ENCODE measurements at regions not wholly inside any gene's neighbourhood (a gene's known extent, or its start where the extent isn't known, plus 50 kb on each side); places are given as distances from the start of the nearest gene placed in this dataset.

GRCh38 chr12:91551242-91551641, 368.6 kb upstream of the DCN start:
- DNase-seq (ENCODE audit: low read depth in 2 of 2): no peak

DNA sequence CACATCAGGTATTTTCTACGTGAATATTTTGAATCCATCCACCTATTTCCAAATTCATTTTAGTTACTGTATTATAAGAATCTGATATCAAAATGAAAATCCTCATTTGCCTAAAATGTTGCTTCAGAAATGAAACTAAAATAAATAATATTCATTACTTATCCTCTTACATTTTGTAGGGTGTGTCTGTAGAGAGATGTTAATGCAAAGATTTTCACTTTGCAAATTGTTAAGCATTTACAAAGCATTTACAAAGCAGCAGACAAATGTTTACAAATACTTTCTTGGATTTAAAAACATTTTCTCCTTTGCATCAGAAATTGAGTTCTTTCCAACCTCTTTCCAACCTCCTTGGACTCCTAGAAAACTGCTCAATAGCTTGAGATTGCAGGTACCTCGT, 360.0 kb upstream of the DCN start:
- no peak for DNase-seq (ENCODE audit: low read depth in 2 of 2)

GRCh38 chr12:91542067-91542466, 359.4 kb upstream of the DCN start:
- DNase-seq (ENCODE audit: low read depth in 2 of 2): no peak

- DNase-seq (ENCODE audit: low read depth in 2 of 2): no peak
Observed at GRCh38 chr12:91538418-91538817, 355.8 kb upstream of the DCN start.

DNA sequence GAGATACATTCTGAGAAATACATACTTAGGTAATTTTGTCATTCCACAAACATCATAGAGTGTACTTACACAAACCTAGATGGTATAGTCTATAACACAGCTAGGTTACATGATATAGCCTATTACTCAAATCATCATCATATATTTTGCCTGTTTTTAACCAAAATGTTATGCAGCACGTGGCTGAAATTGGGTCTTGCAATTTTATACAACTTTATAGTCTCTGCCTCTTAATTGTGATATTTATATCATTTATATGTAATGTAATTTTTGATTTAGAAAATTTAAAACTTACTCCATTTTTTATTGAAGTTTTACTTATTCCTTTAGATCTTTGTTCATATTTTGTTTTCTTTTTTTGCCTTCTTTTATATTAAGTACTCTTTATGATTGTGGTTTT, 350.7 kb upstream of the DCN start:
- DNase-seq (ENCODE audit: low read depth in 2 of 2): no peak

GRCh38 chr12:91529829-91530228, 347.2 kb upstream of the DCN start:
- DNase-seq (ENCODE audit: low read depth in 2 of 2): no peak

GRCh38 chr12:91523831-91524230, 341.2 kb upstream of the DCN start:
- no peak for DNase-seq (ENCODE audit: low read depth in 2 of 2)

DNA sequence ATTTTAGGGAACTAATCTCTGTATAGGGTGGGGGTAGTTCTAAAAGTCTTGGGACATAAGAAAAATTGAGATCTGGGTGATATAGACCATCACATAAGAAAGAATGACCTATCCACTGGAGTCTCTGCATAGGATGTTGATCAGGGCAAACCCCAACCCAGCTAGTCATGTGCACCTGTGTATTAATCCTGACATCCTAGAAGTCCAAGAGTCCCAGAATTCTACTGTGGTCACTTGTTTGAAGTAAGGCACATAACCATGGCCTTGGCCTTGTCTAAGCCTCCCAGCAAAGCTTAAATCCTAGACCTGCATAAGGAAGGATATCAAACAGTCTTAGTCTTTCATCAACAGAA, 334.1 kb upstream of the DCN start:
- DNase-seq (ENCODE audit: low read depth in 2 of 2): no peak

DNA sequence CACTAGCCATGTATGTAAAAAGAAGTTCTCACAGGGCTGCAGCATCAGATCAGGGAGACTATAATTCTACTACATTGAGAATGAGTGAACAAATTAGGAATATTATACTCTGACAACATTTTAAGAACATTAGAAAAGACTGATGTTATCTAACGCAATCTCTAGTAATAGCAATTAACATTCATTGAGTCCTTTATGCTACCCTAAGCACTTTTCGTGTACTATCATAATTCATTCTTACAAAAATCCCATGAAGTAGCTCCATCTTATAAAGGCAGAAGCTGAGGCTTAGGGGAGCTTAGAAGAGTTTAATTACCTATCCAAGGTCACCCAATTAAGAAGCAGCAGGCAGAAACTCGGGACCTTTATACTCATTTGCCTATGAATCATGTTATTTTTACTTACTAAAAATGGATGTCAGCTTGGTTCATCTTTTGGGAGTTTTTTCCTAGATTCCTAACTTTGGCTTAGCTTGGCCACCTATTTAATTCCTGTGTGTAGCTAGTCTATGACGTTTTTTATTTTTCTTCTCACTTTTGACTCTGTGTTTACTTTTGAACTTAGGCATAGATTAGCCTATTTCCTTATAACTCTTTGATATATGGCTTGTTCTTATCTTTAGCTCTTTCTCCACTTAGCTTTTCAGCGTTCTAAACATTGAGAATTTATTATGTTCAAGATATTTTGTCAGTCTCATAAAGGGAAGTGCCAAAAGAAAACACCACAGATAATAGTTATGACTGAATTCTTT, 333.5 kb upstream of the DCN start:
- DNase-seq (ENCODE audit: low read depth in 2 of 2): no peak

DNA sequence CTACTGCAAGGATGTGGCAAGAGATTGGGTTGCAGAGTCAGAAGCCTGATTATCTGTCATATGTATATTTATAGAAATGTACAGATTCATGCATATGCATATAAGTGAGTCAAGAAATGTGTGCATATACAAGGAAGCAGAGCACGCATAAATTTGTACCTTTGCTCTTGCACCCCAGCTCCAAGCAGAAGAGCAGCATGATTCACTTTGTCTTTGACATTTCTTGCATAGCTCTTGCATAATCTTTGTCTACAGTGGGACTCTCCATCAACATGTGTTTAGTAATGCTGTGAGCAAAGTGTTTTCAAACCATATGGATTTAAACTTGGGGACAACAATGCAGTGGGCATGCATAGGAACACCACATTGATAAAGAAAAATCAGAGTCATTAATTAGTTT, 330.7 kb upstream of the DCN start:
- DNase-seq (ENCODE audit: low read depth in 2 of 2): no peak

DNA sequence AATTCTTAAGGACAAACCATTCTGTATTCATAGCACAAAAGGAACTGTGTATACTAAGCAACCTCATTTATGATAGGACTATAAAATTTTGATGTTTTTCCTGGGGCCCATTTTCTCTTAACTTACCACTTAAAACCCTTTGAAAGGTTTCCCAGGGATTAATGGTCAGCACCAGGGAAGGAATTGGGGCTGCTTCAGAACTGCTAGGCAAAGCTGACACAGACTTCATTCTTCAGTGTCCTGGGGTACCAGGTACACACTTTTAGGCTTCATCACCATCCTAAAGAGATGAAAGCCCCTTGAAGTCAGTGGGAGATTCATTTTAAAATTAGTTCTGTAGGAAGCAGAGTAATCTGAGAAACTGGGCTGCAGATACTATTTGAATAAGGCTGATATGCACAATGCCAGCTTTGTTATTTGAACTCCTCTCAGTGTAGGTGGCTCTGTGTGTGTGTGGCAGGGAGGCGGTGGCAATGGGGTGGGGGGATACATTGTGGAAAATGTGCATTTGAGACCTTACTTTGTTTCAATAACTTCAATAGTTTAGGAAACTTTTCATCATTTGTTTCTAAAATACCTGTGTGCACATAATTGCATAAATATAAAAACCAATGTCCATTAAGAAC, 329.3 kb upstream of the DCN start:
- no peak for DNase-seq (ENCODE audit: low read depth in 2 of 2)

GRCh38 chr12:91507754-91508153, 325.1 kb upstream of the DCN start:
- DNase-seq (ENCODE audit: low read depth in 2 of 2): no peak

GRCh38 chr12:91506452-91506851, 323.8 kb upstream of the DCN start:
- no peak for DNase-seq (ENCODE audit: low read depth in 2 of 2)

DNA sequence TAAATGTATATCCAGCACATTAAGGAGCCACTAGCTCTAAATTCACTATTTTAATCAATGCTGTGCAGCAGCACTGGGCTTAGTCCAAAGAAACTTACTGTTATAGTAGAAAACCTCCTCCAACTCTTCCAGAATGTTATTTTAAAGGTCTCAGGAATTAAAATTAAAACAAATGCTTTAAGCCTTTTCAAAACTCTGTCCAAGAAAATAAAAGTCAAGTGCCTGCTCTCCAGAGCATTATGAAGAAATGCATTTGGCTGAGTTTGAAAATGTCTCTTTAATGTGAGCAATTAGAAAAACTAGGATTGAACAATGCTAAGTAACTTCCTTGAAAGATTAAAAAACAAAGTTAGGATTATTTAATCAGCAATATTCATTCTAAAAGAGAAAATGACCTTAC, 322.4 kb upstream of the DCN start:
- DNase-seq (ENCODE audit: low read depth in 2 of 2): no peak

DNA sequence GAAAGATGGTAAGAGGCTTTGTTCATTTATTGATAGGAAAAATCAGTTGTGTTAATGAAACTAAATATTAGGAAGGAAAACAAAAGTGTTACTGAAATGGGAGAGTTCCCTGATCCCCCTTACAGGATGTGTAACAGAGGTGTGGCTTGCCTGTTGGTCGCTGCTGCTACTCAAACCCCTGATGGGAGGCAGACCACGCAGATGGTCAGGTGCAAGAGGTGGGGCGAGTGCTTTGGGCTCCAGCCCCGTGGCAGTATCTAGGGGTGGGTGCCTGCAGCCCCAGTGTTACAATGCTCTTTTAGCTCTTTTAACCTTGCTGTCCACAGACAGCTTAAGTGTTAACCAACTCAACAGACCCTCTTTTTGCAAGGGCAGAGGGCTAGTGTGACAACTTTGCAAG, 319.6 kb upstream of the DCN start:
- no peak for DNase-seq (ENCODE audit: low read depth in 2 of 2)

DNA sequence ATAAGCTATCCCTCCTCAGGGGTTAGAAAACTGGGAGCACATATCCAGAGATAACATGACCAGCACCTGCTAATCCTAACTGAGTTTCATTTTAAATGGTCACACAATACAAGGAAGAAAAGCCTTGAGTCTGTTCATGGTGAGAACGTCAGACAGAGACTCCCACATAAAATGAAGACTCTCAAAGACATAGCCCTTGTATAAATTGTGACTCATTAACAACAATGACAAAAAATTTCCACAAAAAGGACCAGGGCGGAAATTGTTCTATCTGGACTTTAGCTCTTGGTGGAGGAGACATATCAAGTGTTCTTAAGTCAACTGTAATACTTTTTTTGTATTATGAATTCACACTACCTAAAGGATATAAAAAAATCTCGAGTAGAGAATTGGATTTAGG, 313.7 kb upstream of the DCN start:
- no peak for DNase-seq (ENCODE audit: low read depth in 2 of 2)

GRCh38 chr12:91493308-91493707, 310.7 kb upstream of the DCN start:
- DNase-seq (ENCODE audit: low read depth in 2 of 2): no peak

- no peak for DNase-seq (ENCODE audit: low read depth in 2 of 2)
Observed at GRCh38 chr12:91492648-91493047, 310.0 kb upstream of the DCN start.

DNA sequence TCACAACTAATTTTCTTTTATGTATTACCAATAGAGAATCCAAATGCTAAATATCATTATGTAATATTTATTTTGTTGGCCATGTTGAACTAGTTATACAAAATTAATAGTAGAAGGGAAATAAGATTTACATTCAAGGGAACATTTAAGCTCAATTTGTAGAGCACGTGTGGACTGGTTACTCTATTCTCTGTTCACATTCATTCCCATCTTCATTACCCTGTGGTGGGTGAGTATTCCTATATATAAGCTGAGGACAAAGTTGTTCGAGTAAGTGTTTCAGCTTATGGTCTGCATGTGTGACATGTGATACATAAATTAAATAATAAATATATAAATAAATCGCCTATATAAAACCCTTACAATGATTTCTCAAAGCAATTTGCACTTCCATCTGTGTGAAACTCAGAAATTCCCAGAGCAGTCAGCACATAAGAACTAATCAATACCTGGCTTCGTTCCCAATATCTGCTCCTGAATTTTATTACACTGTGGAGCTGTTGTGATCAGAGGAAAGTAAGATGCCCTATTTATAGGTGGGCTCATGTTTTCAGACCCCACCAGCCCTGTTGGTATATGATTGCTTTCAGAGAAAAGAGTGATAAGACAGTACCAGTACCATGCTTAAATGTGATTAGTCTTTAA, 308.2 kb upstream of the DCN start:
- no peak for DNase-seq (ENCODE audit: low read depth in 2 of 2)

GRCh38 chr12:91483471-91483985, 300.9 kb upstream of the DCN start:
- no peak for DNase-seq (ENCODE audit: low read depth in 2 of 2)

DNA sequence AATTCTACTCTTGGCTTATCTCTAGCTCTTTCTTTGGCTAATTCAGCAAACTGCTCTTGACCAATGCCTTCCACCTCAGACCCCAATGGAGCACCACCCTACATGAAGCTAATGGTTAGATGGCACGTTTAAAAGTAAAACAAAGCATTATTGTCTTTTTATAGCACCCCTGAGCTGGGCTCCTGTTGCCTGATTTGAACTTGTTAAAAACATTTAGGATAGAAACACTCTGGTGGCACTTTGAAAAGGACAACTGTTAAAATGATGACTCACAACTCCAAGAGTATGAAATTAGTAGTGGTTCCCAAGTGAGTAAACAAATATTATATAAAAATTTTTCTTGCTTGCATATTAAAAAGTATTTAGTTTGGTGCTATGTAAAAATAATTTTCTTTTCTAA, 299.6 kb upstream of the DCN start:
- no peak for DNase-seq (ENCODE audit: low read depth in 2 of 2)

GRCh38 chr12:91478500-91478899, 295.9 kb upstream of the DCN start:
- no peak for DNase-seq (ENCODE audit: low read depth in 2 of 2)

DNA sequence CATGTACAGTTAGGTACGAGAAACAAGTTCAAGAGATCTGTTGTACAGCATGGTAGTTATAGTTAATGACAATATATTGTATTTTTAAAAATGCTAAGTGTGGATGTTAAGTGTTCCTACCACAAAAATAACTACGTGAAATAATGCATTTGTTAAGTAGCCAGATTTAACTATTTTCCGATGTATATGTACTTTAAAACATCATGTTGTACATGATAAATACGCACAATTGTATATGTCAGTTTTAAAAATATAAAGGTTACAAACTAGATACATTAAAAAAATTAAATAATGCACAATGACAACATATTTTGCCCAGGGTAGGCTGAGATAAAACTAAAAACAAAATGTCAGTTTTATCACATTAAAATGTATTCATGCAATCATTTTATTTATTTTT, 285.1 kb upstream of the DCN start:
- DNase-seq (ENCODE audit: low read depth in 2 of 2): no peak

Measured in fibroblast of skin of left biceps (primary cell).